GM12801 (cell line): ENCODE measurements at regions not wholly inside any gene's neighbourhood (a gene's known extent, or its start where the extent isn't known, plus 50 kb on each side); places are given as distances from the start of the nearest gene placed in this dataset.

Experiments
- TF ChIP-seq, protein P1 (sequence below): IDR thresholded peaks from one replicate; pipeline ENCODE4 v1.5.1; 2011; ENCODE audit warnings: control low read depth; ENCODE audit not compliant: insufficient read length; ENCODE audit errors: extremely low read depth

DNA sequence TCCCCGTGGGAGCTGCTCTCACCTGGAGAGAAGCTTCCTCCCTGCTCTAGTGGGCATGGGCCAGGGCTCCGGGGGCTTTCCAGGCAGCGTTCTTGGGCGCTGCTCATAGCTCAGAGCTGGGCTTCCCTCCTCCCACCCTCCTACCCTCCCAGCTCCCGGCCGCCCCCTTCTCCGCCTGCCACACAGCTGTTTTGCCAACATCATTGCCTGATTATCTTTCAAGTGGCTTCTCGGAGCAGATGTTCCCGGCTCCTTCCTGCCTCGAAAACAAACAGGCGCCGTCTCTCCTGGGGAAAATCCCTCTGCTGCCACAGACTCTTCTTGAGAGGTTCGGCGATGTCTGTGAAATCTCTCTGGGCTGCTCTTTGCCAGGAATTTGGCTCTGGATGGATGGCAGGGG is 195.6 kb downstream of the RPLP1 start:
- TF ChIP-seq, protein P1, sequence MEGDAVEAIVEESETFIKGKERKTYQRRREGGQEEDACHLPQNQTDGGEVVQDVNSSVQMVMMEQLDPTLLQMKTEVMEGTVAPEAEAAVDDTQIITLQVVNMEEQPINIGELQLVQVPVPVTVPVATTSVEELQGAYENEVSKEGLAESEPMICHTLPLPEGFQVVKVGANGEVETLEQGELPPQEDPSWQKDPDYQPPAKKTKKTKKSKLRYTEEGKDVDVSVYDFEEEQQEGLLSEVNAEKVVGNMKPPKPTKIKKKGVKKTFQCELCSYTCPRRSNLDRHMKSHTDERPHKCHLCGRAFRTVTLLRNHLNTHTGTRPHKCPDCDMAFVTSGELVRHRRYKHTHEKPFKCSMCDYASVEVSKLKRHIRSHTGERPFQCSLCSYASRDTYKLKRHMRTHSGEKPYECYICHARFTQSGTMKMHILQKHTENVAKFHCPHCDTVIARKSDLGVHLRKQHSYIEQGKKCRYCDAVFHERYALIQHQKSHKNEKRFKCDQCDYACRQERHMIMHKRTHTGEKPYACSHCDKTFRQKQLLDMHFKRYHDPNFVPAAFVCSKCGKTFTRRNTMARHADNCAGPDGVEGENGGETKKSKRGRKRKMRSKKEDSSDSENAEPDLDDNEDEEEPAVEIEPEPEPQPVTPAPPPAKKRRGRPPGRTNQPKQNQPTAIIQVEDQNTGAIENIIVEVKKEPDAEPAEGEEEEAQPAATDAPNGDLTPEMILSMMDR, result no peak

DNA sequence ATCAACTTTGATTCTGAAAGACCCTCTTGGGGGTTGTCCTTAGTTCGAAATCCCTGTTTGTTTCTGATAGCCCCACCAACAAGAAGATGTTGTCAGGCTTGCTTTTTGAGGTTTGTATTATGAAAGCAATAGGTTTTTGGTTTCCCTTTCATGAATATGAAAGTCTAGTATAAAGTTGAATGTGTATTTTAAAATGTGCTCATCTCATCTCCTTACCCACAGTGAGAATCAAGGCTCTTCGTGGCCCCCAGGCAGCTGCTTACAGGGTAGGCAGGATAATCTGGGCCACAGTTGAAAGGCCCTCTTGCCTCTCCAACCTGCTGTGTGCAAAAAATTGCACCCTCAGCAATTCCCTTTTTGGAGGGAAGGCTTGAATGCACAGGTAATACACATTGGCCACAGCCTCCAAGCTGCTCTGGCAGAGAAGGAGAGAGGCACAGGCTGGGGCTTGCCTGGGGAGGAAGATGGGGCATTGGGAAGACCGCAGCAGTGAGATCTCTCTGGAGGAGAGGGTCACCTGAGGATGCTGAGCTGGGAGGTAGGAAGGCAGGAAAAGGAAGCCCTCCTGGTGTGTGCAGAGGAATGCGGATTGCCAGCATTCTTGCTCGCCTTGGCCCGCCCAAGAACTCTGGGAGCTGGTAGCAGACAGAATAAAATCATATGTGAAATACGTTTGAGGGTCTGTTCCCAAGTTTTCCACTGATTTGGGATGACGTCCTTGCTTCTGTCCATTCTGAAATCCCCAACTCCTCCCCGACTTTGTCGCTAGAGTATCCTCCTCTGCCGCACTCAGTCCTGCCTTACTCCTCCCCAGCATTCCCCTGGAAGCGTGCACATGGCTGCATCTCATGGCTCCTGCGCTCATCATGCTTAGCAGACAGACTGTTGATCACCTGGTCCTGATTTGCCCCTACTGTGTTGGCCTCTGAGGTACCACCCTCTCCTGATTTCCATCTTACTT is 196.4 kb downstream of the RPLP1 start:
- TF ChIP-seq, protein P1, result no peak

DNA sequence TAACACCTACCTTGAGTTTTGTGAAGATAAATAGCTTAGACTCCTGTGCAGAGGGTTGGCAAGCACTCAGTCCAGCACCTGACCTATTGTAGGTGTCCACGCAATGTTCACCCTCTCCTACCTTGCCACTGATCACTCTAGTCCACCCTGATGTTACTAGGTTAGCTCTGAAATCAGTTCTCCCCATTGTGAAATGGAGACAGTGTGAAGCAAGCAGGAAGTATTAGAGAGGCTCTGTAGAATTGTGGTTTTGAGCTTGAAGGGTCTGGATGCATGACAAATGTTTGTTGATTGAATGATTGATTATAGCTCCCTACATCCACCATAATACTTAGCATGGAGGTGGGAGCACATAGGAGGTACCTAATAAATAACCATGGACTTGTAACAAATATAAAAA is 199.7 kb downstream of the RPLP1 start:
- TF ChIP-seq, protein P1, result no peak

DNA sequence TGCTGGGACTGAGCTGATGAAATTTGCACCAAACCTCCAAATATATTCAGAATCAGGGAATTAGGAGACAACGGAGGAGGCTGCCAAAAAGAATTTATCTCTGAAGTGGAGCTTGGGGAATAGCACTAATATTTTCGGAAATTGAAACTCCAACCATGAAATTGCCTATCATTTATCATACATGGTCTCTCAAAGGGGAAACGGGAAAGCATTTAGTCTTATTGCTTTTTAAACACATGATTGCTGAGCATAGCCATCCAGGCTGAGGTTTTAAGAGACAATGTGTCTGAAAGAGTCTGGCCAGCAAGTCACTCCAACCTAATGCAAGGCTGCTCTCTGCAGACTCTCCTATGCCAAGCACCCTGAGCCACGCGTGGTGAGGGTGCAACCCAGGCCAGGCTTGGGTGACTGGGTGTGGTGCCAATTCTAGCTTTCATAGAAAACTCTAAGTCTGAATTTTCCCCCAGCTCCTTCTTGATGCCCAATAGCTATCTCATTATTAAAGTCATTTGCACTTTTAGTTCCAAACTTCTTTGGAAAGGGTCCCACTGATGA is 200.2 kb downstream of the RPLP1 start:
- TF ChIP-seq, protein P1, result no peak

DNA sequence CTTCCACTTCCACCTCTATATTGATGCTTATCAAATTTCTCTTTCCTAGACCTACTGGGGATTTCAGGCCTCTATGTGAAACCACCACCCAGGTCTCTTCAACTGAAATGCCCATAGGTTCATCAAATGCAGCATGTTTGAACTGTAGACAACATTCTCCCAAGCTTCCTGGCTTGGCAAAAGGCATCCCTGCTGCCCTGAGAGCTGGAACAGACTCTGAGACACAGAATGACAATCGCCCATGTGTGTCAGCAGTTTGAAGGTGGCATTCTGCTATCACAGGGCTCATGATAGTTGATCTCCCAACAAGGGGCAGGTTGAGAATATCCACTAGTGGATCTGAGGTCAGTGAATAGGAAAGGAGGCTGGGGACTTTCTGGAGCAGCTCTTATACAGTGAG is 200.7 kb downstream of the RPLP1 start:
- TF ChIP-seq, protein P1, result no peak

DNA sequence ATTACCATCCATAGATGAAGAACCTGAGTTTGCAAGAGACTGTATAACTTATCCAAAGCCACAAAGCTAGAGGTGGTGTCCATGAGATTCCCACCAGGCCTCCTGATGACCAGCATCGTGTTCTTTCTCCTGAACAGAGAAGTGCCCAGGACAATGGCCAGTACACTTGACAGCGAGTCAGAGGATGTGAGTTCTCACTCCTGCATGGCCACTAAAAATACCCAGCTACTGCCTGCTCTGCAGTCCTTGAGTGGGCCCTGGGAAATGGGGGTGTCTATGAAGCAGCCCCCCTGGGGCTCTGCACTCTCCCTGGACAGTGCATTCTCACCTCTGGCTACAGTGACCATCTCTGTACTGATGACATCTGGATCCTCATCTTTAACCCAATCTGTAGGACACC is 201.2 kb downstream of the RPLP1 start:
- TF ChIP-seq, protein P1, result no peak

DNA sequence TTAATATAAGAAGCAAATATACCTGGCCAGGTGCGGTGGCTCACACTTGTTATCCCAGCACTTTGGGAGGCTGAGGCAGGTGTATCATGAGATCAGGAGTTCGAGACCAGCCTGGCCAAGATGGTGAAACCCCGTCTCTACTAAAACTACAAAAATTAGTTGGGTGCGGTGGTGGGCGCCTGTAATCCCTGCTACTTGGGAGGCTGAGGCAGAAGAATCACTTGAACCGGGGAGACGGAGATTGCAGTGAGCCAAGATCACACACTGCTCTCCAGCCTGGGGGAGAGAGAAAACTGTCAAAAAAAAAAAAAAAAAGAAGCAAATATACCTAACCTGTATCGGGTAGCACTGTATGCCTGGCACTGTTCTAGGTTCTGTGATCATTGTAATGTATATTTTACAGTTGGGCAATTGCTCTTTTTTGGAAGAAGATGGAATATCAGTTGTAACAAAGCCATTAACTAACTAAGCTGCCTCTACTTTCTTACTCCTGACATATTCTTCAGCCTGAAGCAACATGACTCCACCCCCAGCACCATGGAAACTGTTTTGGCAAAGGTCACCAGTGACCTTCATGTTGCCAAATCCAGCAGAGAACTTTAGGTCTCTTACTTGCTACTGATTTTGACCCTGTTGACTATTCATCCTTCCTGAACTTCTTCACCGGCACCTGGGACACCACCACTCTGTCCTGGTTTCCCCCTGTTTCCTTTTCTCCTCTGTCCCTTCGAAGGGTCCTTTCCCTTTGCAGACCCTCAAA is 203.8 kb downstream of the RPLP1 start:
- TF ChIP-seq, protein P1, result no peak
